RWPE1 (cell line): ENCODE measurements at regions not wholly inside any gene's neighbourhood (a gene's known extent, or its start where the extent isn't known, plus 50 kb on each side); places are given as distances from the start of the nearest gene placed in this dataset.

ENCODE experiments used
- CTCF ChIA-PET: fragments of 350-600 bp; sonication (Branson Sonifier 250); formaldehyde crosslinking; extraction: SDS; loops from one replicate; lab custom pipeline; 2021; lab: Yijun Ruan, JAX
- POLR2A ChIA-PET: fragments of 400-600 bp; formaldehyde crosslinking; extraction: SDS; loops from one replicate; lab custom pipeline; 2020; ENCODE audit warnings: antibody characterized with exemption; ENCODE audit not compliant: low non-redundant PET; lab: Yijun Ruan, JAX
- DNase-seq: peaks from one replicate; pipeline ENCODE4 v3.0.0; 2012; ENCODE audit warnings: low spot score
- H3K27ac ChIP-seq: fragments of 450-650 bp; 2 replicates; pipeline ENCODE4 v1.5.1; 2017
- TF ChIP-seq, protein P1 (sequence below): fragments of 450-650 bp; conservative IDR thresholded peaks from 2 replicates; pipeline ENCODE4 v1.5.1; 2017; ENCODE audit warnings: low read depth, mild to moderate bottlenecking

GRCh38 chr12:114996382-114996781 is 312.4 kb upstream of the TBX3 start:
- TF ChIP-seq, protein P1, sequence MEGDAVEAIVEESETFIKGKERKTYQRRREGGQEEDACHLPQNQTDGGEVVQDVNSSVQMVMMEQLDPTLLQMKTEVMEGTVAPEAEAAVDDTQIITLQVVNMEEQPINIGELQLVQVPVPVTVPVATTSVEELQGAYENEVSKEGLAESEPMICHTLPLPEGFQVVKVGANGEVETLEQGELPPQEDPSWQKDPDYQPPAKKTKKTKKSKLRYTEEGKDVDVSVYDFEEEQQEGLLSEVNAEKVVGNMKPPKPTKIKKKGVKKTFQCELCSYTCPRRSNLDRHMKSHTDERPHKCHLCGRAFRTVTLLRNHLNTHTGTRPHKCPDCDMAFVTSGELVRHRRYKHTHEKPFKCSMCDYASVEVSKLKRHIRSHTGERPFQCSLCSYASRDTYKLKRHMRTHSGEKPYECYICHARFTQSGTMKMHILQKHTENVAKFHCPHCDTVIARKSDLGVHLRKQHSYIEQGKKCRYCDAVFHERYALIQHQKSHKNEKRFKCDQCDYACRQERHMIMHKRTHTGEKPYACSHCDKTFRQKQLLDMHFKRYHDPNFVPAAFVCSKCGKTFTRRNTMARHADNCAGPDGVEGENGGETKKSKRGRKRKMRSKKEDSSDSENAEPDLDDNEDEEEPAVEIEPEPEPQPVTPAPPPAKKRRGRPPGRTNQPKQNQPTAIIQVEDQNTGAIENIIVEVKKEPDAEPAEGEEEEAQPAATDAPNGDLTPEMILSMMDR, result no peak
- H3K27ac ChIP-seq, result no peak overlapping the region
- ChIA-PET CTCF (no interaction called here), POLR2A (interaction anchor here (0.6 kb wide), 1 partner anchor 14 kb away, joined by 3 read pairs; no protein-coding TSS in a partner anchor)
- DNase-seq, result no peak

DNA sequence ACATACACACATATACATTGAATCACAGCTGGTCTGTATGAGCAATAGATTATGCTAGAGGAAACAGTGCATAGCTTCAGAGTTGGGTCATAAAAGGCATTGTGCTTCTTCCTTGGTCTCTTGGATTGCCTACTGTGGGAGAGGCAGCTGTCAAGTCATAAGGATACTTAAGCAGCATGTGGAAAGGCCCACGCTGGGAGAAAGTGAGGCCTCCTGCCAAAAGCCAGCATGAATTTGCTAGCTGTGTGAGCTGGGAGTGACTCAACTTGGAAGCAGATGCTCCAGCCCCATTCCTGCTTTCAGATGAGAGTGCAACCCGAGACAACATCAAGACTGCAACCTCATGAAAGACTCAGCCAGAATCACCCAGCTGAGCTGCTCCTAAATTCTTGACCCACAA is 311.9 kb upstream of the TBX3 start:
- ChIA-PET CTCF (no interaction called here), POLR2A (interaction anchor here (0.6 kb wide), 1 partner anchor 14 kb away, joined by 3 read pairs; no protein-coding TSS in a partner anchor)
- no peak overlapping the region for H3K27ac ChIP-seq
- TF ChIP-seq, protein P1, result no peak
- DNase-seq, result no peak

DNA sequence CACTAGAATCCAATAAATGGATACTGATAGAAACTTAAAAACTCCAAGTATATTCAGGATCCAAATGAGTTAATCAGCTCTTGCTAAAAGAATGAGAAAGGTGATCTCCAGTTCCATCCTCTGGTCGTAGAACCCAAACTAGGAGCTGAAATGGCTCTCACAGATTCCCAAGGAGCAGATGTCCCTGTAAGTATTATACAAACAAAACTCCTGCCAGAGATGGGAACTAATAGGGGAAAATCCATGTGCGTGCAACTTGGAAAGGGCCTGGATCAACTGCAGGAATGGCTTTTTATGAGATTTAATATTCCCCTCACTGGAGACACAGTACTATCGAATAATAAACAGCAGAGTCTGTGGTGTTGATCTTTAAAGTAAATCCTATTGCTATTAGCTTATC is 309.2 kb upstream of the TBX3 start:
- TF ChIP-seq, protein P1, result no peak
- H3K27ac ChIP-seq, result no peak overlapping the region
- no peak for DNase-seq
- ChIA-PET POLR2A (no interaction called here), CTCF (interaction anchor here (1.3 kb wide), 1 partner anchor 9 kb away, joined by 4 read pairs; no protein-coding TSS in a partner anchor)

GRCh38 chr12:114992443-114992842 is 308.5 kb upstream of the TBX3 start:
- POLR2A ChIA-PET, result no interaction called here
- DNase-seq, result no peak
- TF ChIP-seq, protein P1, result no peak
- no peak overlapping the region for H3K27ac ChIP-seq
- CTCF ChIA-PET, result no interaction called here

GRCh38 chr12:114990381-114990780 is 306.4 kb upstream of the TBX3 start:
- no peak for DNase-seq
- H3K27ac ChIP-seq, result no peak overlapping the region
- ChIA-PET POLR2A (no interaction called here), CTCF (no interaction called here)
- TF ChIP-seq, protein P1, result no peak

GRCh38 chr12:114986849-114987248 is 302.9 kb upstream of the TBX3 start:
- no peak for DNase-seq
- TF ChIP-seq, protein P1, result no peak
- ChIA-PET CTCF (no interaction called here), POLR2A (no interaction called here)
- no peak overlapping the region for H3K27ac ChIP-seq
